Glomerular endothelial cell (primary cell): ENCODE measurements at regions not wholly inside any gene's neighbourhood (a gene's known extent, or its start where the extent isn't known, plus 50 kb on each side); places are given as distances from the start of the nearest gene placed in this dataset.

Source experiments
- DNase-seq: peaks from one replicate; pipeline ENCODE4 v3.0.0-alpha.2; 2011; ENCODE audit warnings: low read depth, low spot score; ENCODE audit errors: extremely low read depth

DNA sequence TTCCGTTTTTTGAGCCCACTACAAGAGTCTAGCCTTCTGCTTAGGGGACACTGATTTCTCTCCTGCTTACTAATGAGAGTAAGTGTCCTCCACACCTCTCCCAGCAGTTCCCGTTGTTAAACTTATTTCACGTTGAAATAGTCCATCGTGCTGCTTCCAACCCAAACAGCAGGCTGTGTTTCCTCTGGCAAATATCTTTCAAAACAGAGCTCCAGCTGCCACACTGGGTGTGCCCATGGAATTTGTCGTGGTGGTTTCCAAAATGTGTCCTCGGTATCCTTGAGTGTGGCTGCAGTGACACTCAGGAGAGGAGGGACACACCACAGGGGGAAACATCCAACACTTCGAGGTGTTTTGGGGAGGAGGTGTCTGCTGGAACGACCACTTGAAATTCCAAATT is 176.5 kb upstream of the RALGAPA2 start:
- no peak for DNase-seq

DNA sequence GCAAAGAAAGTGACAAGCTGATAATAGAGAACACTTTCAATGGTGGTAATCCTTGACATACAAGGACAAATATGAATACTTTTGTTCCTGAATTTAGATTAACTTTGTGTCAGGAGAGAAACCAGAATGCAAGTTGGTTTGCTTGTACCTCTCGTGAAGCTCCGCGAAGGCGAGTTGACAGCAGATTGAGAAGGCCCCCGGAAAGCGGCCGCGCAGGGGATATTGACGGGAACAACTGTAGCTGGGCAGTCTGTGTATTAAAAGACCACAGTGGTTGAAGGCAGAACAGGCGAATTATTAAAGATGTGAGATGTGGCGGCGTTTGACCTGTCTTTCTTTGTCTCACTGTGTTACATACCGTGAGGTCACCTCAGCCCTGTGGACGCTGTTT is 175.8 kb upstream of the RALGAPA2 start:
- no peak for DNase-seq

DNA sequence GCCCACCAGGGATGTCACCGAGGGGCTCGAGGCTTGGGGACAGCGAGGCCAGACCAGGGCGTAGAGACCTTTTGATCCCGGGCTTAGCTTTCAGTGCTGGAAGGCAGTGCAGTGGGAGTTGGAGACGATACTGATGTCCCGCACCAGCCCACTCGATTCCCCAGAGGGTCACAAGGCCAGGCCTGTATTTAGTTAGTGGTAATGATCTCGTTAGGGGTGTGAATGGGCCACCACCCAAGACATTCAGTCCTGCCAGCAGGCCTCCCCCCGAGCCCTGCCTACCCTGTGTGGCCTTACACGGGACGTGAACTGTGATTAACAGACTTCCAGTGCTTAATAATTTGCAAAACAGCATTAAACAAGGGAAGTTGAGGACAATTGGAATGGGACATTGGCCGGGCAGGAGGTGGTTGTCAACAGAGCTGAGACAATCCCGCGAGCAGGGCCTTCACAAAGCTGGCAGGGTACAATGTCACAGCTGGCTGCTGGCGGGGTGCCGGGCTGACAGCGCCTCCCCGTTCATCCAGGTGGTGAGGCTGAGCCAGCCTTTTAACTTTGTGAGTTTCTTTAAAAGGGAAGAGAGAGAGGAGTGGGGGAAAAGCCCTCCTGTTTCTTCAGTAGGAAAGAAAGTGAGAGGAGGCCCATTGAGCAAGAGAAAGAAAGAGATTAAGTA is 175.3 kb upstream of the RALGAPA2 start:
- no peak for DNase-seq

- DNase-seq: no peak
Measured at GRCh38 chr20:20881808-20882207, 169.4 kb upstream of the RALGAPA2 start.

- DNase-seq: no peak
Measured at GRCh38 chr20:20877079-20877478, 164.6 kb upstream of the RALGAPA2 start.

DNA sequence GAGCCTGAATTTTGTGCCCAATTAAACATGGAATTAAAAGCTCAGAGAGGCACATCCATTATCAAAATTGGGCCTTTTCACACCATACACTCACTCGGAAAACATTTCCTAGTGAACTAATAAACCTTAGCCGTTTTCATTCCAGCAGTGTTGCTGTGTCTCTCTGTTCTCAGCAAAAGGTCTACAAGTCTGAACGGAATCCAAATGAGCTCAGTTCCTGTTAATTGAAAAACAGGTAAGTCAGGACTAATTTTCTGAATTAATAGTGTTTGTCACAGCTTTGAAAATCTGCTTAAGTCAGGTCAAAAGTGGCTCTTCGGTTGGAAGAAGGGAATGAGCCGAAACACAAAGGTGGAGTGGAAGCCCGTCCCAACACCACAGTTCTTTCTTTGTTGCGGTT is 163.3 kb upstream of the RALGAPA2 start:
- DNase-seq: no peak

DNA sequence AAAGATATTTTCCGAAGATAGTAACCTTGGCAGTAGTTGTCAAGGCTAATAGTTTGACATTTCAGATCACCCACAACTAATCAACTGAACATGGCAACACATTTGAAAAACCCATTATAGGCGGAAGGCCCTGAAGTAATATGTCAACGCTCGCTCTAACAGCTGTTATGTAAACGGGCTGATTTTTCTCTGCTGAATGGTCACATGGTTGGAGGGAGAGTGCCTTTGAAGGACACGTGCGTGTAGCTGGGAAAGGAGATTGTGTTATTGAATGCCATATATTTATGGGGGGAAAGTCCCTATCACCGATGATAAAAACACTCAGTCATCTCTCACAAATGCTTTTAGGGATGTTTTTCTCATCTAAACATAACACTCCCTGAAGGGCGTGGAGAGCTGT is 160.0 kb upstream of the RALGAPA2 start:
- DNase-seq: no peak

DNA sequence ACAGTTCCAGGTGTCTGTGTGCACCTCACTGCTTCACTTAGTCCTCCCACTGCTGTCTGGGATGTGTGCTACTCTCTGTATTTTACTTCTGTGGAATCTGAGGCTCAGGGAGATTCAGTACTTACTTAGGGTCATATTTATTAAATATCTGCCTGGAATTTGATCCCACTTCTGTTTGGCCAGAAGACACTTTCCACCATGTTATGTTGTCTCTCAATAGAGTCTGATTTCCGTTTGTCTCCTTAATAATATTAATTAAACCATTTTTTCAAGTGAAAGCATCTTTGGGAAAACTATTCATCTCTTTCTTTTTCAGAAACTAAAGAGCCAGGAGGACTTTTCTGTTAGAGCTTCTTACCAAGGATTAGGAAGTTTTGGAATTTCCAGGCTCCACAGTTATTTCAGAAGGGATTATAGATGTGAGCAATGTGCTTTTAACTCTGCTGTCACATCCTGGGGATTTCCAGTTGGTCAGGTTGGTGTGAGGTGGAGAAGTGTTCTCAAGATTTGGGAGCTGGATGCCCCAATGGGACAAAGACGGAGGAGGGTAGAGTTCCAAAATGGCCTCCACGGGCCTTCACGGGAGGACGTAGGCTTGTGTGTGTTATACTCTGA is 156.8 kb upstream of the RALGAPA2 start:
- DNase-seq: no peak

- no peak for DNase-seq
Measured at GRCh38 chr20:20864351-20865096, 152.1 kb upstream of the RALGAPA2 start.

DNA sequence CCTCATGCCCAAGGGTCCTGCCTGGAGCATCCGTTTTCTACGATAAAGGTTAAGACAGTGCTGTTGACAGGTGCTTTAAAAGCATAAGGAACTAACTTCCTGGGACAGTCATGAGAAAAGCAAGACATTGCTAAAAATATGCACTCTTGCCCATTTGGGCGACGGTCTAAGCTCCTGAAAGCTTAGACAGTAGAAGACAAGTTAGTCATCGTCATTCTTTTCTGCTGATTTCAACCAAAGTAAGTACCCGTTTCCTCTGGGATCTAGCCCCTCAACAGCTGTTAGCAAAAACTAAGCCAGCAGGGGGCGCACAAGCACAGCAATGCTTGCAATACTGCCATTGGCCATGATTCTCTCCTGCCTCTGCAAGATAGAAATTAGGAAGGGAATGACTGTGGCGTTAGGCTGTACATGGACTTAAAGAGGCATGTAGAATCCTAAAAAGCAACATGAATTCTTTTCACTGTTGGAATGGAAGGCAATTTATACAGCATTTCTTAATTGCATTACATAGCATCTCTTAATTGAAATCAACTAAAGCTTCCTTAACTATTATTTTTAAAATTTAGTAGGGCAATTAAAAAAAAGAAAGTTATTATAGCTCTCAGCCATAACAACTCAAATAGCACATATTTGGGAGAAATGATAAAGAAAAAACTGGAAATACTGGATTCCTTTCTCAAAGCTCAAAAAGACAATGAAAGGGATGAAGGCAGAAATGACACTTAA is 147.8 kb upstream of the RALGAPA2 start:
- peak; percentile 71 for DNase-seq

DNA sequence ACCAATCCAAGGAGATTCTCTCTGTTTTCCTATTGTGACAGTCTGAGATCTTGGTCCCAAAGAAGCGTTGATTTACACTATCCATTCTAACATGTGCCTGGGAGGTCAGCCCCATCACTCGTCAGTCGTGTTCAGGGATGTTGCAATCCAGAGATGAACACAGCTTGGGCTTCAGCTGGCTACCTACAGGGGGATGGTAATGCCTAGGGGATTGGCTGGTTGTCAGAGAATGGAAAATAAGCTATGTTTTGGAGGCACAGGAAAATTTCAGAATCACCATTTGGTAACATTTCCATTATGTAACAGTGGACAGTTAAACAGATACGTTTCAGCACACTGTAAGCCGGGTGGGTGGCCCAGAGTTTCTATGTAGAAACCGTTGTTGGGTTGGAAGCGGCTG is 147.1 kb upstream of the RALGAPA2 start:
- no peak for DNase-seq

DNA sequence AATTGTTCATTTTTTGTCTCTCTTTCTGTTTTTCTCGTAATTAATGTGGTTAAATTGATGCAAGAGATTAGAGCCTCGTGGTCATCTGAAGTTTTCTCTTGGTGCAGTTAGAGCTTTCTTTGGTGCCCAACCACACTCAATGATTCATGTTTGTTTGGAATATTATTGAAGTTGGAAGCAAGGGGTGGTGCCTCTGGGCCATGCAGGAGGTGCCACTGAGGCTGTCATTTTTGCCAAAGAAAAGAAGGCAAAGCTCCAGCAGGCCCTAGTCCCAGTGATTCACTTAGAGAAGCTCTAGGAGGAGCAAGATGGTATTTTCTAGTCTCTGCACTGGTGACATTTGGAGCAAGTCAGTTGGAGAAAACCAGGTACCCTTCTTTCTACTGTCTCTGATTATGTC is 144.5 kb upstream of the RALGAPA2 start:
- no peak for DNase-seq

DNA sequence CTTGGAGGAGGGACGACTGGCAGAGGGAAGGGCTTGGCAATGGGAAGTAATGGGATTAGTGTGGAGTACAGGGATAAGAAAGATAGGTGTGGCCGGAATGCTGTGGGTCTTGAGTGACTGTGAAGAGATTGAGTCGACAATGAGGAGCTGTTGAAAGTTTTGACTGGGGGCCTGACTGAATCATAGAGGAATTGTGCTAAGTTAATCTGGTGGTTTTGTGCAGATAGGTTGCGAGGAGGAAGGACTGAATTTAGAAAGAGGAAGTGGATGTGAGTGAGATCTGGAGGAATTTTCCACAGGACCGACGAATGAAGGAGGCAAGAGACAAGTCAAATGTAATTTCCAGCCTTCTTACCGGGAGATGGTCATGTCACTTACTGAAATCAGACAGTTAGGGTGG is 143.9 kb upstream of the RALGAPA2 start:
- no peak for DNase-seq

DNA sequence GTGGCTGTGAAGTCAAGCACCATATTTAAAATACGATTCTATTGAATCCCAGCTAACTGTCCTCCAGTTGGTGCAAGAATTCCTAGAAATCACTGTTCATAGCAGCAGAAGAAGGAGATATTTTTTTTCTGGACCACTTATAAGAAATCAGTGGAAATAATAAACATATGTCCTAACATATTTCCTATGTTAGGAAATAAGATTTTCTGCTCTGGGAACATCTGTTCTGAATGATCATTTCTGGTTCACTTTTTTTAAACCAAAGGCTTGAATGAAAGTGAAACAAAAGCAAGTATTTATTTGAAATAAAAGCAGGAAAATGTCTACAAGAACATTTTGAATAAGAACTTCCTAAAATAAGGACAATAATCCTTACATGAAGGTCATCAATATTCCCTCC is 138.9 kb upstream of the RALGAPA2 start:
- DNase-seq: no peak

DNA sequence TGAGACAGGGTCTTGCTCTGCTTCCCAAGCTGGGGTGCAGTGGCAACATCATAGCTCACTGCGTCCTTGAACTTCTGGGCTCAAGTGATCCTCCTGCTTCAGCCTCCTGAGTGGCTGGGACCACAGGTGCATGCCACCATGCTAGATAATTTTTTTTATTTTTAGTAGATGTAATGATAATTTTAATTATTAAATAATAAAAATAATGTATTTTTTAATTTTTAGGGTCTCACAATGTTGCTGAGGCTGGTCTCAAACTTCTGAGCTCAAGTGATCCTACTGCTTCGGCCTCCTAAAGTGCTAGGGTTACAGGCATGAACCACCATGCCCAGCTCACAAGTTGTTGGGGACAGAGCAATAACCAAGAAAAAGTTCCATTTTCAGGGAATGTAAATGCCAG is 138.0 kb upstream of the RALGAPA2 start:
- no peak for DNase-seq

- DNase-seq: no peak
Measured at GRCh38 chr20:20849161-20849560, 136.7 kb upstream of the RALGAPA2 start.

DNA sequence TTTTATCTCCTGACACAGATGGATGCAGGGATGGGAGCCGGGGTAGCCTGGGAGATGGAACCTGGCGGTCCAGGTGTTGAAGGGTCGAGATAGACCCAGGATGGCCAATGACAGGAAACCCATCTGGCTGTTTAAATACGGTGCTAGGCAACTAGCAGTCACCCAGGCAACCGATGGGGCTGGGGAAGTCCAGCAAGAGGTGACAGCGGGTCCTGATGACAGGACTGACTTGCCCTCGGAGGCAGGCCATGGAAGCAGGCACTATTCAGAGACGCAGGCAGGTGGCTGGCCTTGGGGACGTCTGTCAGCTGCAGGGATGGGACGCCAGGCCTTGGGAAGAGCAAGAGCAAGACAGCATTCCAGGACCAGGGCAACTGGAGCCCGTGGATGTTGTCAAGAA is 135.4 kb upstream of the RALGAPA2 start:
- no peak for DNase-seq

GRCh38 chr20:20843982-20844381 is 131.5 kb upstream of the RALGAPA2 start:
- no peak for DNase-seq

DNA sequence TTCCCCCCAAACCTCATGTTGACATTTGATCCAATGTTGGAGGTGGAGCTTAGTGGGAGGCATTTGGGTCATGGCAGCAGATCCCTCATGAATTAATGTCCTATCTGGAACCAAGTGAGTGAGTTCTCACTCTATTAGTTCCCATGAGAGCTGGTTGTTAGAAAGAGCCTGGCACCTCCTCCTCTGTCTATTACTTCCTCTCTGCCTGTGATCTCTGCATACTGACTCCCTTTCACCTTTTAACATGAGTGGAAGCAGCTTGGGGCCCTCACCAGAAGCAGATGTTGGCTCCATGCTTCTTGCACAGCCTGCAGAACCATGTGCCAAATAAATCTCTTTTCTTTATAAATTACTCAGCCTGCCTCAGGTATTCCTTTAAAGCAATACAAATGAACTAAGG is 127.3 kb upstream of the RALGAPA2 start:
- no peak for DNase-seq

DNA sequence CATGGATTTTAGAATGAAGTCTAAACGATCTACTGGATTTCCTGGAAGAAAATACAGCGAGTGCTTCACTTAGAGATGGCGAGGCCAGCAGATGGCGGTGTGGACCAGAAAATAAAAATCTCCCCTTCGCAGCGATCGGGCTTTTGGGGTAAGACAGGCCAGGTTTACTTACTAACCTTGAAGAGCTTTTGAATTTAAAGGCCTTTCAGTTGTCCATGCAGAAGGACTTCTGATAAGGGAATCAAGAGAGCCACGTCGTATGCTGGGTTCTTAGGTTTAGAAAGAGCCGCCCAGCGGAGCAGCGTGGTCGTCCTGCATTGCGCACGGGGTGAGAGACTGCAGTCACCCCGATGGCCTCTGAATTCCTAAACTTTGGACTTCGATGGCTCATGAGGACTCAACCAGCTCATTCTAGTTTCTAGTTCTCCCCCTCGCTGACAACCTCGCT is 125.2 kb upstream of the RALGAPA2 start:
- DNase-seq: no peak

GRCh38 chr20:20836836-20837235 is 124.4 kb upstream of the RALGAPA2 start:
- no peak for DNase-seq
